ENCODE measurements at regions not wholly inside any gene's neighbourhood (a gene's known extent, or its start where the extent isn't known, plus 50 kb on each side); places are given as distances from the start of the nearest gene placed in this dataset.

- no peak for DNase-seq (ENCODE audit: low read depth)
Observed at GRCh38 chr18:34075963-34076860, 148.5 kb downstream of the NOL4 start.

- no peak for DNase-seq (ENCODE audit: low read depth)
Observed at GRCh38 chr18:34061226-34061625, 163.5 kb downstream of the NOL4 start.

GRCh38 chr18:34055227-34055626, 169.5 kb downstream of the NOL4 start:
- DNase-seq (ENCODE audit: low read depth): no peak

GRCh38 chr18:34050661-34051060, 174.1 kb downstream of the NOL4 start:
- no peak for DNase-seq (ENCODE audit: low read depth)

- no peak for DNase-seq (ENCODE audit: low read depth)
Observed at GRCh38 chr18:34049511-34049910, 175.2 kb downstream of the NOL4 start.

- no peak for DNase-seq (ENCODE audit: low read depth)
Observed at GRCh38 chr18:34048423-34048822, 176.3 kb downstream of the NOL4 start.

- DNase-seq (ENCODE audit: low read depth): no peak
Observed at GRCh38 chr18:34042423-34043146, 182.1 kb downstream of the NOL4 start.

- no peak for DNase-seq (ENCODE audit: low read depth)
Observed at GRCh38 chr18:34039611-34040010, 185.1 kb downstream of the NOL4 start.

GRCh38 chr18:34039201-34039600, 185.5 kb downstream of the NOL4 start:
- DNase-seq (ENCODE audit: low read depth): no peak

- no peak for DNase-seq (ENCODE audit: low read depth)
Observed at GRCh38 chr18:34038086-34038485, 186.6 kb downstream of the NOL4 start.

GRCh38 chr18:34033968-34034367, 190.7 kb downstream of the NOL4 start:
- no peak for DNase-seq (ENCODE audit: low read depth)

- DNase-seq (ENCODE audit: low read depth): no peak
Observed at GRCh38 chr18:34031810-34032209, 192.9 kb downstream of the NOL4 start.

GRCh38 chr18:34028324-34028723, 196.4 kb downstream of the NOL4 start:
- DNase-seq (ENCODE audit: low read depth): no peak

GRCh38 chr18:34025191-34025801, 199.4 kb downstream of the NOL4 start:
- DNase-seq (ENCODE audit: low read depth): no peak

GRCh38 chr18:34023471-34023870, 201.2 kb downstream of the NOL4 start:
- no peak for DNase-seq (ENCODE audit: low read depth)

- DNase-seq (ENCODE audit: low read depth): no peak
Observed at GRCh38 chr18:34018336-34018735, 206.4 kb downstream of the NOL4 start.

GRCh38 chr18:34003687-34004086, 221.0 kb downstream of the NOL4 start:
- no peak for DNase-seq (ENCODE audit: low read depth)

- no peak for DNase-seq (ENCODE audit: low read depth)
Observed at GRCh38 chr18:34002130-34002529, 222.6 kb downstream of the NOL4 start.

GRCh38 chr18:34001376-34001775, 223.3 kb downstream of the NOL4 start:
- no peak for DNase-seq (ENCODE audit: low read depth)

- DNase-seq (ENCODE audit: low read depth): no peak
Observed at GRCh38 chr18:33987206-33987605, 237.5 kb downstream of the NOL4 start.

- DNase-seq (ENCODE audit: low read depth): no peak
Observed at GRCh38 chr18:33983126-33983525, 241.6 kb downstream of the NOL4 start.

- no peak for DNase-seq (ENCODE audit: low read depth)
Observed at GRCh38 chr18:33960417-33960816, 264.3 kb downstream of the NOL4 start.

- no peak for DNase-seq (ENCODE audit: low read depth)
Observed at GRCh38 chr18:33959609-33960008, 265.1 kb downstream of the NOL4 start.
